ENCODE measurements at regions not wholly inside any gene's neighbourhood (a gene's known extent, or its start where the extent isn't known, plus 50 kb on each side); places are given as distances from the start of the nearest gene placed in this dataset.

- Histone ChIP-seq H3K36me3 (ENCODE audit: low read depth, missing control alignments) (no peaks in the 10 kb centered on the region), H3K4me1 (no peaks in the 10 kb centered on the region), H3K27ac (no peak overlapping the region), H3K9me3 (no peaks in the 10 kb centered on the region), H3K27me3 (no peaks in the 10 kb centered on the region), H3K4me3 (no peak overlapping the region)
- 52 to 59% methylated on average over 3 of the region's 3 CpGs for WGBS, 2 donors
- peak; percentile 67 for DNase-seq
- TF ChIP-seq POLR2A (IDR thresholded peaks at IDR 0.05) = no peak
- peak in 2 of 3 experiments; percentile 33 to 54 for TF ChIP-seq CTCF (IDR thresholded peaks at IDR 0.05)
- intact Hi-C loops (cut with DNase I; ENCODE audit: low total_unique reads) = no loop called here
Measured at GRCh38 chr3:137121704-137122314, 164.0 kb downstream of the IL20RB start.

- TF ChIP-seq POLR2A (IDR thresholded peaks at IDR 0.05) = no peak
- TF ChIP-seq CTCF (IDR thresholded peaks at IDR 0.05) = no peak
- intact Hi-C loops (cut with DNase I; ENCODE audit: low total_unique reads) = no loop called here
- 58 to 71% methylated on average over 2 of the region's 2 CpGs for WGBS, 2 donors
Measured at GRCh38 chr3:137131081-137131480, 173.3 kb downstream of the IL20RB start.

GRCh38 chr3:137134431-137134830, 176.6 kb downstream of the IL20RB start:
- no peak overlapping the region for H3K4me3 ChIP-seq
- intact Hi-C loops (cut with DNase I; ENCODE audit: low total_unique reads) = no loop called here
- H3K4me1 ChIP-seq = no peaks in the 10 kb centered on the region
- H3K27me3 ChIP-seq = no peaks in the 10 kb centered on the region
- DNase-seq = no peak
- 68 to 75% methylated on average over 4 of the region's 4 CpGs for WGBS, 2 donors
- no peaks in the 10 kb centered on the region for H3K9me3 ChIP-seq
- no peaks in the 10 kb centered on the region for H3K36me3 ChIP-seq (ENCODE audit: low read depth, missing control alignments)
- TF ChIP-seq POLR2A (IDR thresholded peaks at IDR 0.05) (no peak), CTCF (IDR thresholded peaks at IDR 0.05) (no peak)
- H3K27ac ChIP-seq = no peak overlapping the region

More at GRCh38 chr3:137131081-137131480, 173.3 kb downstream of the IL20RB start:
- Histone ChIP-seq H3K27me3 (no peaks in the 10 kb centered on the region), H3K9me3 (no peaks in the 10 kb centered on the region), H3K4me1 (no peaks in the 10 kb centered on the region), H3K36me3 (ENCODE audit: low read depth, missing control alignments) (no peaks in the 10 kb centered on the region), H3K27ac (no peak overlapping the region), H3K4me3 (no peak overlapping the region)
- DNase-seq = no peak

- DNase-seq = no peak
- Histone ChIP-seq H3K4me3 (no peak overlapping the region), H3K9me3 (no peaks in the 10 kb centered on the region), H3K27me3 (no peaks in the 10 kb centered on the region), H3K4me1 (no peaks in the 10 kb centered on the region), H3K27ac (no peak overlapping the region), H3K36me3 (ENCODE audit: low read depth, missing control alignments) (no peaks in the 10 kb centered on the region)
- TF ChIP-seq POLR2A (IDR thresholded peaks at IDR 0.05) = no peak
- no peak for TF ChIP-seq CTCF (IDR thresholded peaks at IDR 0.05)
- WGBS, 2 donors = 56 to 82% methylated on average over 3 of the region's 3 CpGs
- intact Hi-C loops (cut with DNase I; ENCODE audit: low total_unique reads) = no loop called here
Measured at GRCh38 chr3:137148406-137148805, 190.6 kb downstream of the IL20RB start.

- Histone ChIP-seq H3K4me3 (no peak overlapping the region), H3K27ac (no peak overlapping the region), H3K4me1 (no peaks in the 10 kb centered on the region), H3K9me3 (no peaks in the 10 kb centered on the region), H3K36me3 (ENCODE audit: low read depth, missing control alignments) (no peaks in the 10 kb centered on the region), H3K27me3 (no peaks in the 10 kb centered on the region)
- DNase-seq = no peak
- TF ChIP-seq POLR2A (IDR thresholded peaks at IDR 0.05) (no peak), CTCF (IDR thresholded peaks at IDR 0.05) (no peak)
- WGBS, 2 donors = 21 to 39% methylated on average over 2 of the region's 2 CpGs
- intact Hi-C loops (cut with DNase I; ENCODE audit: low total_unique reads) = no loop called here
Measured at GRCh38 chr3:137148917-137149316, 191.1 kb downstream of the IL20RB start.
